HUES64 (cell line): ENCODE measurements at regions not wholly inside any gene's neighbourhood (a gene's known extent, or its start where the extent isn't known, plus 50 kb on each side); places are given as distances from the start of the nearest gene placed in this dataset.

Experiments
- H3K27ac ChIP-seq: 2 replicates; pipeline ENCODE4 v1.7.0; 2013; ENCODE audit warnings: low read depth, low read length, inconsistent platforms
- H3K27me3 ChIP-seq: 2 replicates; pipeline ENCODE4 v1.6.1; 2013; ENCODE audit warnings: mild to moderate bottlenecking, low read length; ENCODE audit not compliant: insufficient read depth
- H3K36me3 ChIP-seq: 2 replicates; pipeline ENCODE4 v1.6.1; 2013; ENCODE audit warnings: mild to moderate bottlenecking, low read length; ENCODE audit not compliant: insufficient read depth
- H3K4me1 ChIP-seq: 2 replicates; pipeline ENCODE4 v1.6.1; 2013; ENCODE audit warnings: mild to moderate bottlenecking, low read length, moderate library complexity; ENCODE audit not compliant: insufficient read depth
- H3K4me3 ChIP-seq: 2 replicates; pipeline ENCODE4 v1.5.1; 2013; ENCODE audit warnings: mild to moderate bottlenecking, low read length, moderate library complexity
- H3K9ac ChIP-seq: 2 replicates; pipeline ENCODE4 v1.6.1; 2013; ENCODE audit warnings: mild to moderate bottlenecking, low read depth, low read length
- H3K9me3 ChIP-seq: 2 replicates; pipeline ENCODE4 v1.6.1; 2013; ENCODE audit warnings: low read depth, low read length; ENCODE audit not compliant: insufficient read depth
- WGBS: fragments of 150-250, 120-280 bp; methylation state at CpG from one replicate; pipeline ENCODE4 v1.1.7; 2013; ENCODE audit warnings: missing lambda C conversion rate; 5-methylcytosine and 5-hydroxymethylcytosine counted together

- Histone ChIP-seq H3K27me3 (no peaks in the 10 kb centered on the region), H3K4me1 (peaks cover 14% of the 10 kb centered on the region), H3K27ac (no peak overlapping the region), H3K4me3 (no peak overlapping the region), H3K9me3 (no peaks in the 10 kb centered on the region), H3K9ac (no peak overlapping the region), H3K36me3 (no peaks in the 10 kb centered on the region)
- 94% methylated on average over 8 of the region's 8 CpGs for WGBS
Measured at GRCh38 chr1:87594736-87595383, 266.2 kb downstream of the LMO4 start.

GRCh38 chr1:87595384-87595781, 266.7 kb downstream of the LMO4 start:
- no peak overlapping the region for H3K4me3 ChIP-seq
- H3K27me3 ChIP-seq: no peaks in the 10 kb centered on the region
- WGBS: 83% methylated on average over 3 of the region's 3 CpGs

GRCh38 chr1:87598429-87598828, 269.7 kb downstream of the LMO4 start:
- no peaks in the 10 kb centered on the region for H3K27me3 ChIP-seq
- 46% methylated on average over 3 of the region's 3 CpGs for WGBS
- H3K36me3 ChIP-seq: no peaks in the 10 kb centered on the region
- peaks cover 25% of the 10 kb centered on the region for H3K4me1 ChIP-seq
- no peak overlapping the region for H3K4me3 ChIP-seq
- no peak overlapping the region for H3K27ac ChIP-seq
- no peaks in the 10 kb centered on the region for H3K9me3 ChIP-seq
- H3K9ac ChIP-seq: no peak overlapping the region

More at GRCh38 chr1:87595384-87595781, 266.7 kb downstream of the LMO4 start:
- Histone ChIP-seq H3K27ac (no peak overlapping the region), H3K36me3 (no peaks in the 10 kb centered on the region), H3K9me3 (no peaks in the 10 kb centered on the region), H3K9ac (no peak overlapping the region), H3K4me1 (peaks cover 19% of the 10 kb centered on the region)

GRCh38 chr1:87599569-87599968, 270.9 kb downstream of the LMO4 start:
- H3K27me3 ChIP-seq: no peaks in the 10 kb centered on the region
- peaks cover 25% of the 10 kb centered on the region for H3K4me1 ChIP-seq
- no peak overlapping the region for H3K4me3 ChIP-seq
- H3K27ac ChIP-seq: no peak overlapping the region
- no peak overlapping the region for H3K9ac ChIP-seq
- no peaks in the 10 kb centered on the region for H3K36me3 ChIP-seq
- WGBS: 77% methylated on average over 2 of the region's 2 CpGs
- H3K9me3 ChIP-seq: no peaks in the 10 kb centered on the region

GRCh38 chr1:87600055-87600850, 271.6 kb downstream of the LMO4 start:
- no peak overlapping the region for H3K9ac ChIP-seq
- no peak overlapping the region for H3K27ac ChIP-seq
- H3K9me3 ChIP-seq: no peaks in the 10 kb centered on the region
- WGBS: 86% methylated on average over 6 of the region's 6 CpGs
- H3K4me1 ChIP-seq: peaks cover 25% of the 10 kb centered on the region
- H3K4me3 ChIP-seq: no peak overlapping the region
- no peaks in the 10 kb centered on the region for H3K27me3 ChIP-seq
- no peaks in the 10 kb centered on the region for H3K36me3 ChIP-seq

GRCh38 chr1:87600854-87601253, 272.2 kb downstream of the LMO4 start:
- Histone ChIP-seq H3K27ac (no peak overlapping the region), H3K9ac (no peak overlapping the region), H3K36me3 (no peaks in the 10 kb centered on the region), H3K4me3 (no peak overlapping the region), H3K9me3 (no peaks in the 10 kb centered on the region; the same call in 1 of the 2 replicates), H3K27me3 (no peaks in the 10 kb centered on the region), H3K4me1 (peaks cover 25% of the 10 kb centered on the region)
- WGBS: 69% methylated on average over 1 of the region's 1 CpG

GRCh38 chr1:87603626-87604025, 274.9 kb downstream of the LMO4 start:
- Histone ChIP-seq H3K9me3 (no peaks in the 10 kb centered on the region; the same call in 1 of the 2 replicates), H3K4me3 (no peak overlapping the region), H3K27me3 (no peaks in the 10 kb centered on the region), H3K4me1 (peaks cover 24% of the 10 kb centered on the region), H3K27ac (no peak overlapping the region), H3K36me3 (no peaks in the 10 kb centered on the region), H3K9ac (no peak overlapping the region)
- 100% methylated on average over 1 of the region's 1 CpG for WGBS

GRCh38 chr1:87612956-87613355, 284.3 kb downstream of the LMO4 start:
- no peaks in the 10 kb centered on the region for H3K36me3 ChIP-seq
- no peak overlapping the region for H3K27ac ChIP-seq
- whole genome bisulfite sequencing: 91% methylated on average over 3 of the region's 3 CpGs
- H3K4me1 ChIP-seq: no peaks in the 10 kb centered on the region
- H3K9me3 ChIP-seq: no peaks in the 10 kb centered on the region
- no peaks in the 10 kb centered on the region for H3K27me3 ChIP-seq
- no peak overlapping the region for H3K4me3 ChIP-seq
- no peak overlapping the region for H3K9ac ChIP-seq

GRCh38 chr1:87615491-87615890, 286.8 kb downstream of the LMO4 start:
- no peak overlapping the region for H3K27ac ChIP-seq
- no peak overlapping the region for H3K9ac ChIP-seq
- H3K36me3 ChIP-seq: no peaks in the 10 kb centered on the region
- no peaks in the 10 kb centered on the region for H3K9me3 ChIP-seq
- no peaks in the 10 kb centered on the region for H3K4me1 ChIP-seq
- no peaks in the 10 kb centered on the region for H3K27me3 ChIP-seq
- WGBS: 94% methylated on average over 2 of the region's 2 CpGs
- H3K4me3 ChIP-seq: no peak overlapping the region

- Histone ChIP-seq H3K4me3 (no peak overlapping the region), H3K9ac (no peak overlapping the region), H3K4me1 (no peaks in the 10 kb centered on the region), H3K9me3 (no peaks in the 10 kb centered on the region), H3K27ac (no peak overlapping the region), H3K36me3 (no peaks in the 10 kb centered on the region), H3K27me3 (no peaks in the 10 kb centered on the region)
- 90% methylated on average over 2 of the region's 2 CpGs for WGBS
Measured at GRCh38 chr1:87615901-87616300, 287.2 kb downstream of the LMO4 start.

- no peaks in the 10 kb centered on the region for H3K4me1 ChIP-seq
- H3K9ac ChIP-seq: no peak overlapping the region
- H3K27me3 ChIP-seq: no peaks in the 10 kb centered on the region
- no peaks in the 10 kb centered on the region for H3K36me3 ChIP-seq
- H3K27ac ChIP-seq: no peak overlapping the region
- H3K4me3 ChIP-seq: no peak overlapping the region
- no peaks in the 10 kb centered on the region for H3K9me3 ChIP-seq
- 95% methylated on average over 2 of the region's 2 CpGs for WGBS
Measured at GRCh38 chr1:87620807-87621206, 292.1 kb downstream of the LMO4 start.
